ENCODE measurements at regions not wholly inside any gene's neighbourhood (a gene's known extent, or its start where the extent isn't known, plus 50 kb on each side); places are given as distances from the start of the nearest gene placed in this dataset.

DNA sequence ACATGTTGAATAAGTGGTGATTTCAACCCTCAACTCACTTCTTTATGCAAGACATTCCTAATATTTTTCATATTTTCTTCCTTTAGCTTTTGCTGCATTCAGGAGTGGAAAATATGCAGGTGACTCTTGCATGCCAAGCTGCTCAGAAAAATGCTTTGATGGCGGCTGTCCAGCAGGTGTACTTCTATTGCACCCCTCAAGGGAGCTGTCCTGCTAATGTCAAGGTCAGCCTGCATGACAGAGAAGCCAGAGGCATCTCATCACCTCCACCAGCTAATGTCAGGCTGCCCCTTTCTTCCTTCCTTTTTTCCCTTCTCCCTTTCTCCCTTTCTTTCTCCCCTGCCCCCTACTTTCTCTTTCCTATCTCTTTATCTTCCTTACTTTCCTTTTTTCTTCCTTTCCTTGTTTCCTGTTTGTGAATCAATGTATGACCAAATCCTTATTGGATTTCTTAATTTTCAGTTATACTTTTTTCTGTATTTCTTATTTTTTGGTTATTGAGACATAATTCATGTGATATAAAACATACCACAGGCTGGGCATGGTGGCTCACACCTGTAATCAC is 112.2 kb downstream of the CD164 start:
- TF ChIP-seq, protein P1, sequence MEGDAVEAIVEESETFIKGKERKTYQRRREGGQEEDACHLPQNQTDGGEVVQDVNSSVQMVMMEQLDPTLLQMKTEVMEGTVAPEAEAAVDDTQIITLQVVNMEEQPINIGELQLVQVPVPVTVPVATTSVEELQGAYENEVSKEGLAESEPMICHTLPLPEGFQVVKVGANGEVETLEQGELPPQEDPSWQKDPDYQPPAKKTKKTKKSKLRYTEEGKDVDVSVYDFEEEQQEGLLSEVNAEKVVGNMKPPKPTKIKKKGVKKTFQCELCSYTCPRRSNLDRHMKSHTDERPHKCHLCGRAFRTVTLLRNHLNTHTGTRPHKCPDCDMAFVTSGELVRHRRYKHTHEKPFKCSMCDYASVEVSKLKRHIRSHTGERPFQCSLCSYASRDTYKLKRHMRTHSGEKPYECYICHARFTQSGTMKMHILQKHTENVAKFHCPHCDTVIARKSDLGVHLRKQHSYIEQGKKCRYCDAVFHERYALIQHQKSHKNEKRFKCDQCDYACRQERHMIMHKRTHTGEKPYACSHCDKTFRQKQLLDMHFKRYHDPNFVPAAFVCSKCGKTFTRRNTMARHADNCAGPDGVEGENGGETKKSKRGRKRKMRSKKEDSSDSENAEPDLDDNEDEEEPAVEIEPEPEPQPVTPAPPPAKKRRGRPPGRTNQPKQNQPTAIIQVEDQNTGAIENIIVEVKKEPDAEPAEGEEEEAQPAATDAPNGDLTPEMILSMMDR (IDR thresholded peaks at IDR 0.05; ENCODE audit: extremely low read depth in 1 of 2, insufficient read depth in 1 of 2, low read depth in 1 of 2, low read length in 2 of 2) = no peak
- TF ChIP-seq, protein P2, sequence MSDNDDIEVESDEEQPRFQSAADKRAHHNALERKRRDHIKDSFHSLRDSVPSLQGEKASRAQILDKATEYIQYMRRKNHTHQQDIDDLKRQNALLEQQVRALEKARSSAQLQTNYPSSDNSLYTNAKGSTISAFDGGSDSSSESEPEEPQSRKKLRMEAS (IDR thresholded peaks at IDR 0.05; ENCODE audit: insufficient read depth, insufficient read length) = no peak
- TF ChIP-seq EZH2 (IDR thresholded peaks at IDR 0.05; ENCODE audit: borderline replicate concordance, low read depth, low read length, severe bottlenecking) (no peak), POLR2A (IDR thresholded peaks at IDR 0.05; ENCODE audit: low read depth, low read length) (no peak), GATA2 (IDR thresholded peaks at IDR 0.05; ENCODE audit: insufficient read depth, insufficient read length, low read depth, low read length) (no peak), FOS (IDR thresholded peaks at IDR 0.05; ENCODE audit: borderline replicate concordance, insufficient read depth, low read length) (no peak)
